Coronary artery (tissue), 2 donors: ENCODE measurements at regions not wholly inside any gene's neighbourhood (a gene's known extent, or its start where the extent isn't known, plus 50 kb on each side); places are given as distances from the start of the nearest gene placed in this dataset.

Experiments
- DNase-seq: peaks from one replicate; pipeline ENCODE4 v3.0.0-alpha.2; 2017; ENCODE audit warnings: low spot score
- H3K27ac ChIP-seq, 2 donors: fragments of 200-600 bp; sonication (generic); one replicate each; pipeline ENCODE4 v1.5.1; 2016 to 2019
- H3K4me3 ChIP-seq: fragments of 200-600 bp; sonication (generic); 2 replicates; pipeline ENCODE4 v1.5.1; 2016; ENCODE audit warnings: mild to moderate bottlenecking, moderate library complexity
- TF ChIP-seq, protein P1 (sequence below): fragments of 200-600 bp; sonication (generic); IDR thresholded peaks from one replicate; pipeline ENCODE4 v1.5.1; 2019; ENCODE audit warnings: antibody characterized with exemption

- TF ChIP-seq, protein P1, sequence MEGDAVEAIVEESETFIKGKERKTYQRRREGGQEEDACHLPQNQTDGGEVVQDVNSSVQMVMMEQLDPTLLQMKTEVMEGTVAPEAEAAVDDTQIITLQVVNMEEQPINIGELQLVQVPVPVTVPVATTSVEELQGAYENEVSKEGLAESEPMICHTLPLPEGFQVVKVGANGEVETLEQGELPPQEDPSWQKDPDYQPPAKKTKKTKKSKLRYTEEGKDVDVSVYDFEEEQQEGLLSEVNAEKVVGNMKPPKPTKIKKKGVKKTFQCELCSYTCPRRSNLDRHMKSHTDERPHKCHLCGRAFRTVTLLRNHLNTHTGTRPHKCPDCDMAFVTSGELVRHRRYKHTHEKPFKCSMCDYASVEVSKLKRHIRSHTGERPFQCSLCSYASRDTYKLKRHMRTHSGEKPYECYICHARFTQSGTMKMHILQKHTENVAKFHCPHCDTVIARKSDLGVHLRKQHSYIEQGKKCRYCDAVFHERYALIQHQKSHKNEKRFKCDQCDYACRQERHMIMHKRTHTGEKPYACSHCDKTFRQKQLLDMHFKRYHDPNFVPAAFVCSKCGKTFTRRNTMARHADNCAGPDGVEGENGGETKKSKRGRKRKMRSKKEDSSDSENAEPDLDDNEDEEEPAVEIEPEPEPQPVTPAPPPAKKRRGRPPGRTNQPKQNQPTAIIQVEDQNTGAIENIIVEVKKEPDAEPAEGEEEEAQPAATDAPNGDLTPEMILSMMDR, result no peak
Measured at GRCh38 chr1:173287785-173288184, 80.7 kb upstream of the TNFSF4 start.

GRCh38 chr1:173293756-173294155 lies 86.6 kb upstream of the TNFSF4 start:
- no peak for DNase-seq
- TF ChIP-seq, protein P1, result no peak
- H3K27ac ChIP-seq, result no peak overlapping the region
- no peak overlapping the region for H3K4me3 ChIP-seq

More at GRCh38 chr1:173287785-173288184, 80.7 kb upstream of the TNFSF4 start:
- no peak for DNase-seq
- Histone ChIP-seq H3K27ac (no peak overlapping the region), H3K4me3 (no peak overlapping the region)

DNA sequence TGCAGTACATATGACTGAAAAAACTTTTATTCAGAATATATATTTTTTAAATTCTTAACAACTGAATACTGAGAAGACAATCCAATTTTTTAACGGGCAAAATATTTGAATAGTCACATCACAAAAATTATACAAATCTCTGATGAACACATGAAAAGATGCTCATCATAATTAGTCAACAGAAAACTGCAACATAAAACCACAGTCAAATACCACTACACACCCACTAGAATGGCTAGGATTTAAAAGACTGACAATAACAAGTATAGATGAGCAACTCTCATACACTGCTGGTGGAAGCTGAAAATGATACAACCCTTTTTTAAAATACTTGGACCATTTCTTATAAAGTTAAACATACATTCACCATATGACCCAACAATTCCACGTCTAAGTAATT lies 87.7 kb upstream of the TNFSF4 start:
- TF ChIP-seq, protein P1, result no peak
- no peak overlapping the region for H3K27ac ChIP-seq
- DNase-seq, result no peak
- no peak overlapping the region for H3K4me3 ChIP-seq

DNA sequence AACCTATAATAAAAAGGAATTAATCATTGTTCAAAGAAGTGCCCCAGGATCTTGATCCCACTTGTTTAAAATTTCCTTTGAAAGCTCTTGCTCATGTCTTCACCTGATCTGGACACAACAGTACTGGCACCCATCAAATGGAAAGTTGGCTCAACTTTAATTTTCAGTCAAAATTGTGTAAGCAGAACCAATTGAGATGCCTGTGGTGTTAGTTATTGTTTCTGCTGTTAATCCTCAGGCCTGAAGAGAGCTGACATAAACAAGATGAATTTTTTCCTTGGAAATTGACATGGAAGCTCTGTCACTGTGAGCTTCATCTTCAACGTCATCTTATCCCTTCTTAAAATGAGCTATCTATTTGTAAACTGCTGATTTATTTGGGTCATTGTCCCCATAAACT lies 88.3 kb upstream of the TNFSF4 start:
- Histone ChIP-seq H3K4me3 (no peak overlapping the region), H3K27ac (no peak overlapping the region)
- DNase-seq, result no peak
- TF ChIP-seq, protein P1, result no peak

DNA sequence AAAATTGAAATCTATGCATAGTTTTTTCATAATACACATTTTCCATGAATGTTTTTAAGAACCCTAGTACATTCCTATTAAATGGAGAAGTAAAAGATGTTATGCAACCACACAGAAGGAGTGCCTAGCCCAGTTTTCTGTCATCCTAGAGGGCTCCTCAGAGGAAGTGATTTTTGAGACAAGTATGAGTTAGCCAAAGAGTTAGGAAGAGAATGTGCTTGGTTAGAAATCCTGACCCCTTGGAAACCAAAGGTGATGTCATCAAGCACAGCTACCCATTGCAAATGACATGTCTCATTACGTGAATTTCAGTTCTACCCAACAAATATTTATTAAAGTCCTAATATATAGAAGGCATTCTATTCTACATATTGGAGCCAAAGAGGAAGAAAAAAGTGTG lies 88.9 kb upstream of the TNFSF4 start:
- no peak overlapping the region for H3K27ac ChIP-seq

DNA sequence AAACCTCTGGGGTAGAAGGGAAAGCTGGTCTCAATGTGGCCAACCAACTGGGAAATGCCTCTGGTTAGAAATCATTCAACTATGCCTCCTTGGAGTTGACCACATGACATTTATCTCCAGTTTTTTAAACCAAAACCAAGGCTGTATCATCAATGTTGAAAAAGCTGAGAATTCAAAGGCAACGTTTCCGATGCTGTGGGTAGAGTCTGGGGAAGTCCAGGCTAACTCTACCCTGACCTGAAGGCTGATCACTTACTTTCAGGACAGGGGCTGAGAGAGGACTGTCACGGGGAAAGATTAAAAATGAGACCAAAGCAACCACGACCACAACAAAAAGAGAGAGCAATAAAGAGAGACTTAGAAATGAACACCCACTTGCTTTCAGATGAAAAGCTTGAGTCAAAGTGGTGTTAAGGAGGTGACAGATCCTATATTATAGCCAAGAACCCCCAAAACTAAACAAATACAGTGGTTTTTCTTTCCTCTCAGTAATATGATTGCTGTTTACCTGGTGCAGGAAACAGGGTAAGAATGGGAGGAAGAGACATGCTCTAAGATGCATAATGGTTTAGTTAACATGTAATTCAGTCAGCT lies 90.8 kb upstream of the TNFSF4 start:
- no peak overlapping the region for H3K27ac ChIP-seq
- TF ChIP-seq, protein P1, result no peak
- H3K4me3 ChIP-seq, result no peak overlapping the region
- no peak for DNase-seq

More for the DNA sequence above, 88.9 kb upstream of the TNFSF4 start:
- DNase-seq, result no peak
- no peak overlapping the region for H3K4me3 ChIP-seq
- TF ChIP-seq, protein P1, result no peak
